Stimulated activated naive CD8-positive, alpha-beta T cell treated with anti-CD3 and anti-CD28 coated beads, Interleukin-15, amount 100 ng/mL, for 72 hours (primary cell): ENCODE measurements at regions not wholly inside any gene's neighbourhood (a gene's known extent, or its start where the extent isn't known, plus 50 kb on each side); places are given as distances from the start of the nearest gene placed in this dataset.

Experiments
- ATAC-seq: fragments of 150-1000 bp; cut with Tn5 transposase; 2 replicates; pipeline ENCODE4 v1.10.0; 2021; ENCODE audit warnings: mild to moderate bottlenecking, moderate library complexity
- DNase-seq, 2 donors: peaks; one replicate each; pipeline ENCODE4 v3.0.0; 2021 to 2022
- H3K27ac Mint-ChIP-seq, 2 donors: one replicate each; pipeline ENCODE4 v1.8.0; 2022; ENCODE audit warnings: mild to moderate bottlenecking in 2 of 2, mixed read lengths in 2 of 2, moderate library complexity in 2 of 2
- H3K27me3 Mint-ChIP-seq: one replicate; pipeline ENCODE4 v1.8.0; 2022; ENCODE audit warnings: mixed read lengths
- H3K4me1 Mint-ChIP-seq: one replicate; pipeline ENCODE4 v1.8.0; 2022; ENCODE audit warnings: mild to moderate bottlenecking, mixed read lengths
- H3K4me3 Mint-ChIP-seq, 2 donors: one replicate each; pipeline ENCODE4 v1.8.0; 2022; ENCODE audit warnings: mild to moderate bottlenecking in 2 of 2, mixed read lengths in 2 of 2, moderate library complexity in 1 of 2
- H3K9me3 Mint-ChIP-seq, 2 donors: one replicate each; pipeline ENCODE4 v1.8.0; 2022; ENCODE audit warnings: mixed read lengths in 2 of 2

- Mint-ChIP-seq H3K27ac (no peak overlapping the region), H3K27me3 (no peaks in the 10 kb centered on the region), H3K9me3 (peaks cover 6 to 12% of the 10 kb centered on the region in 2 donors), H3K4me1 (no peaks in the 10 kb centered on the region), H3K4me3 (no peak overlapping the region)
- DNase-seq (no peak), ATAC-seq (no peak)
These were observed 814.2 kb upstream of the GRAMD2B start for GRCh38 chr5:125609011-125609410.

GRCh38 chr5:125610892-125611291 lies 812.3 kb upstream of the GRAMD2B start:
- no peak overlapping the region for H3K4me3 Mint-ChIP-seq

GRCh38 chr5:125611541-125611940 lies 811.7 kb upstream of the GRAMD2B start:
- ATAC-seq = no peak
- H3K4me1 Mint-ChIP-seq = no peaks in the 10 kb centered on the region
- H3K9me3 Mint-ChIP-seq = peaks cover 6 to 12% of the 10 kb centered on the region in 2 donors
- H3K27me3 Mint-ChIP-seq = no peaks in the 10 kb centered on the region
- DNase-seq = no peak
- H3K4me3 Mint-ChIP-seq = no peak overlapping the region
- H3K27ac Mint-ChIP-seq = no peak overlapping the region

More at GRCh38 chr5:125610892-125611291, 812.3 kb upstream of the GRAMD2B start:
- no peaks in the 10 kb centered on the region for H3K4me1 Mint-ChIP-seq
- peaks cover 6 to 12% of the 10 kb centered on the region in 2 donors for H3K9me3 Mint-ChIP-seq
- DNase-seq = no peak
- H3K27me3 Mint-ChIP-seq = no peaks in the 10 kb centered on the region
- ATAC-seq = no peak
- peak overlapping the region in 1 of 2 donors; percentile 45 for H3K27ac Mint-ChIP-seq

- Mint-ChIP-seq H3K27me3 (no peaks in the 10 kb centered on the region), H3K27ac (no peak overlapping the region)
- no peak for ATAC-seq
These were observed 811.0 kb upstream of the GRAMD2B start for GRCh38 chr5:125612181-125612721.

GRCh38 chr5:125612776-125613175 lies 810.4 kb upstream of the GRAMD2B start:
- H3K9me3 Mint-ChIP-seq = peaks cover 6 to 12% of the 10 kb centered on the region in 2 donors

More at GRCh38 chr5:125612181-125612721, 811.0 kb upstream of the GRAMD2B start:
- DNase-seq = no peak
- peaks cover 6 to 12% of the 10 kb centered on the region in 2 donors for H3K9me3 Mint-ChIP-seq
- no peak overlapping the region for H3K4me3 Mint-ChIP-seq
- H3K4me1 Mint-ChIP-seq = no peaks in the 10 kb centered on the region

GRCh38 chr5:125630237-125630636 lies 793.0 kb upstream of the GRAMD2B start:
- Mint-ChIP-seq H3K4me3 (no peak overlapping the region), H3K4me1 (no peaks in the 10 kb centered on the region), H3K27me3 (no peaks in the 10 kb centered on the region), H3K27ac (no peak overlapping the region), H3K9me3 (peaks cover 0 to 4% of the 10 kb centered on the region in 2 donors)
- DNase-seq = no peak
- no peak for ATAC-seq

More at GRCh38 chr5:125612776-125613175, 810.4 kb upstream of the GRAMD2B start:
- DNase-seq = no peak
- Mint-ChIP-seq H3K27me3 (no peaks in the 10 kb centered on the region), H3K27ac (no peak overlapping the region), H3K4me1 (no peaks in the 10 kb centered on the region), H3K4me3 (no peak overlapping the region)
- ATAC-seq = no peak

- peaks cover 0 to 2% of the 10 kb centered on the region in 2 donors for H3K9me3 Mint-ChIP-seq
- H3K27ac Mint-ChIP-seq = no peak overlapping the region
- DNase-seq (no peak), ATAC-seq (no peak)
- no peaks in the 10 kb centered on the region for H3K27me3 Mint-ChIP-seq
- H3K4me3 Mint-ChIP-seq = no peak overlapping the region
- no peaks in the 10 kb centered on the region for H3K4me1 Mint-ChIP-seq
These were observed 789.7 kb upstream of the GRAMD2B start for GRCh38 chr5:125633523-125633922.

GRCh38 chr5:125634216-125634835 lies 788.9 kb upstream of the GRAMD2B start:
- Mint-ChIP-seq H3K27ac (no peak overlapping the region), H3K4me3 (no peak overlapping the region), H3K4me1 (no peaks in the 10 kb centered on the region), H3K27me3 (no peaks in the 10 kb centered on the region), H3K9me3 (no peaks in the 10 kb centered on the region)
- no peak for DNase-seq
- ATAC-seq = no peak

- H3K4me3 Mint-ChIP-seq = no peak overlapping the region
- no peaks in the 10 kb centered on the region for H3K4me1 Mint-ChIP-seq
- DNase-seq (no peak), ATAC-seq (no peak)
- no peaks in the 10 kb centered on the region for H3K27me3 Mint-ChIP-seq
- H3K27ac Mint-ChIP-seq = no peak overlapping the region
- peaks cover 14% of the 10 kb centered on the region in 2 donors for H3K9me3 Mint-ChIP-seq
These were observed 783.4 kb upstream of the GRAMD2B start for GRCh38 chr5:125639858-125640257.

GRCh38 chr5:125652761-125653160 lies 770.4 kb upstream of the GRAMD2B start:
- Mint-ChIP-seq H3K27me3 (no peaks in the 10 kb centered on the region), H3K27ac (no peak overlapping the region), H3K4me3 (no peak overlapping the region), H3K4me1 (no peaks in the 10 kb centered on the region), H3K9me3 (peaks cover 8 to 16% of the 10 kb centered on the region in 2 donors)
- DNase-seq = no peak
- no peak for ATAC-seq

- Mint-ChIP-seq H3K9me3 (peaks cover 8 to 16% of the 10 kb centered on the region in 2 donors), H3K27ac (no peak overlapping the region), H3K4me1 (no peaks in the 10 kb centered on the region), H3K4me3 (no peak overlapping the region), H3K27me3 (no peaks in the 10 kb centered on the region)
- DNase-seq (no peak), ATAC-seq (no peak)
These were observed 768.8 kb upstream of the GRAMD2B start for GRCh38 chr5:125654392-125654791.

- Mint-ChIP-seq H3K4me1 (no peaks in the 10 kb centered on the region), H3K27ac (no peak overlapping the region), H3K27me3 (no peaks in the 10 kb centered on the region), H3K9me3 (peaks cover 8 to 16% of the 10 kb centered on the region in 2 donors), H3K4me3 (no peak overlapping the region)
- no peak for DNase-seq
- no peak for ATAC-seq
These were observed 768.1 kb upstream of the GRAMD2B start for GRCh38 chr5:125655156-125655555.

GRCh38 chr5:125657936-125658335 lies 765.3 kb upstream of the GRAMD2B start:
- DNase-seq (no peak), ATAC-seq (no peak)
- no peaks in the 10 kb centered on the region for H3K27me3 Mint-ChIP-seq
- no peaks in the 10 kb centered on the region for H3K4me1 Mint-ChIP-seq
- H3K27ac Mint-ChIP-seq = no peak overlapping the region
- no peak overlapping the region for H3K4me3 Mint-ChIP-seq
- H3K9me3 Mint-ChIP-seq = peaks cover 13 to 15% of the 10 kb centered on the region in 2 donors

- Mint-ChIP-seq H3K4me3 (no peak overlapping the region), H3K4me1 (no peaks in the 10 kb centered on the region), H3K27me3 (no peaks in the 10 kb centered on the region), H3K27ac (no peak overlapping the region), H3K9me3 (peaks cover 5 to 15% of the 10 kb centered on the region in 2 donors)
- no peak for DNase-seq
- ATAC-seq = no peak
These were observed 763.7 kb upstream of the GRAMD2B start for GRCh38 chr5:125659316-125660023.

GRCh38 chr5:125660231-125660895 lies 762.8 kb upstream of the GRAMD2B start:
- ATAC-seq (no peak), DNase-seq (no peak)
- Mint-ChIP-seq H3K27ac (no peak overlapping the region), H3K4me3 (no peak overlapping the region), H3K27me3 (no peaks in the 10 kb centered on the region), H3K4me1 (no peaks in the 10 kb centered on the region), H3K9me3 (peaks cover 5 to 14% of the 10 kb centered on the region in 2 donors)

GRCh38 chr5:125661584-125661983 lies 761.6 kb upstream of the GRAMD2B start:
- no peak overlapping the region for H3K27ac Mint-ChIP-seq
- H3K4me3 Mint-ChIP-seq = no peak overlapping the region
- DNase-seq (no peak), ATAC-seq (no peak)
- H3K4me1 Mint-ChIP-seq = no peaks in the 10 kb centered on the region
- H3K27me3 Mint-ChIP-seq = no peaks in the 10 kb centered on the region
- peaks cover 11 to 22% of the 10 kb centered on the region in 2 donors for H3K9me3 Mint-ChIP-seq
